PC-9 (cell line): ENCODE measurements at regions not wholly inside any gene's neighbourhood (a gene's known extent, or its start where the extent isn't known, plus 50 kb on each side); places are given as distances from the start of the nearest gene placed in this dataset.

Experiments
- CTCF ChIP-seq: fragments of 200-600 bp; sonication (generic); conservative IDR thresholded peaks from 2 replicates; pipeline ENCODE4 v1.6.1; 2017; ENCODE audit warnings: mixed run types, antibody characterized with exemption, mild to moderate bottlenecking, moderate library complexity
- EZH2 ChIP-seq: fragments of 200-600 bp; sonication (generic); IDR thresholded peaks from 2 replicates; pipeline ENCODE4 v1.8.0; 2017; ENCODE audit warnings: antibody characterized with exemption, low read depth

- no peak for TF ChIP-seq CTCF
- no peak for TF ChIP-seq EZH2
Measured at GRCh38 chr3:161914703-161915417, 418.3 kb downstream of the OTOL1 start.
